ENCODE measurements at regions not wholly inside any gene's neighbourhood (a gene's known extent, or its start where the extent isn't known, plus 50 kb on each side); places are given as distances from the start of the nearest gene placed in this dataset.

DNA sequence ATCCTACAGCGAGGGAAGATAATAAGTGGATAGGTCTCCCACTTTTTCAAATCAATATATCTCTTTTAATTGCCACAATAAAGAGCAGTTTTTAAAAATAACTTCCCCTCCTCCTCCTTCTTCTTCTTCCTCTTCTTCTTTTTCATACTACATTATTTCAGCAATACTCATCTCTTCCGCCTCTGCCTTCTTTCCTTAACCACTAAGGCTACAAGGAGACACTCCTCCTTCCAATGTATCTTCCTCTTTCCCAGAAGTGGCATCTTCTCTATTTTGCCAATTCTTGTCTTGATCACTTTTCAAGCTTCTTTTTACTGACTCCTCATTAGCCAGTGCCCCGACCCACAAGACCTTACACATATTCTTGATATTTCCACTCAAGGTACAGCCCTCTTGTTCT lies 546.6 kb upstream of the CHAC2 start:
- TF ChIP-seq, protein P1, sequence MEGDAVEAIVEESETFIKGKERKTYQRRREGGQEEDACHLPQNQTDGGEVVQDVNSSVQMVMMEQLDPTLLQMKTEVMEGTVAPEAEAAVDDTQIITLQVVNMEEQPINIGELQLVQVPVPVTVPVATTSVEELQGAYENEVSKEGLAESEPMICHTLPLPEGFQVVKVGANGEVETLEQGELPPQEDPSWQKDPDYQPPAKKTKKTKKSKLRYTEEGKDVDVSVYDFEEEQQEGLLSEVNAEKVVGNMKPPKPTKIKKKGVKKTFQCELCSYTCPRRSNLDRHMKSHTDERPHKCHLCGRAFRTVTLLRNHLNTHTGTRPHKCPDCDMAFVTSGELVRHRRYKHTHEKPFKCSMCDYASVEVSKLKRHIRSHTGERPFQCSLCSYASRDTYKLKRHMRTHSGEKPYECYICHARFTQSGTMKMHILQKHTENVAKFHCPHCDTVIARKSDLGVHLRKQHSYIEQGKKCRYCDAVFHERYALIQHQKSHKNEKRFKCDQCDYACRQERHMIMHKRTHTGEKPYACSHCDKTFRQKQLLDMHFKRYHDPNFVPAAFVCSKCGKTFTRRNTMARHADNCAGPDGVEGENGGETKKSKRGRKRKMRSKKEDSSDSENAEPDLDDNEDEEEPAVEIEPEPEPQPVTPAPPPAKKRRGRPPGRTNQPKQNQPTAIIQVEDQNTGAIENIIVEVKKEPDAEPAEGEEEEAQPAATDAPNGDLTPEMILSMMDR (IDR thresholded peaks at IDR 0.05; ENCODE audit: borderline replicate concordance, insufficient read depth, low read depth, low read length), result no peak
- H3K4me3 ChIP-seq (ENCODE audit: low read depth, low read length), result no peak overlapping the region

DNA sequence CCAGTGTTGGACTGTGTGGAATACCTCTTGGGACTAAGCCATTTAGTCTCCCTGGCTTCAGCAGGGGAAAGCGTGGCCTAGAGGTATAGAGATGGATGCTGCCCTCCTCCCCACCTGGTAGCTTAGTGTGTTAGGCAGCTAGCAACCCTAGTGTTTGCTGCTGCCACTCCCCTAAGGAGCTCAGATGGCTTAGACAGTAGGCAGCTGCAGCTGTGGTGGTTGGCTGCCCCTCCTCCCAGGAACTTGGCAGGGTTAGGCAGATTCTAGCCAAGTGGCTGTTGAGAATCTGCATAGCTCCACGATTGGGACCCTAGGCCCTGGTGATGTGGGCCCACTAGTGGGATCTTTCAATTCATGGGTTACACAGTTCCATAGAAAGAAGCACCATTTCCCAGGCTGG lies 550.4 kb upstream of the CHAC2 start:
- TF ChIP-seq, protein P1 (IDR thresholded peaks at IDR 0.05; ENCODE audit: borderline replicate concordance, insufficient read depth, low read depth, low read length), result no peak
- H3K4me3 ChIP-seq (ENCODE audit: low read depth, low read length), result no peak overlapping the region

DNA sequence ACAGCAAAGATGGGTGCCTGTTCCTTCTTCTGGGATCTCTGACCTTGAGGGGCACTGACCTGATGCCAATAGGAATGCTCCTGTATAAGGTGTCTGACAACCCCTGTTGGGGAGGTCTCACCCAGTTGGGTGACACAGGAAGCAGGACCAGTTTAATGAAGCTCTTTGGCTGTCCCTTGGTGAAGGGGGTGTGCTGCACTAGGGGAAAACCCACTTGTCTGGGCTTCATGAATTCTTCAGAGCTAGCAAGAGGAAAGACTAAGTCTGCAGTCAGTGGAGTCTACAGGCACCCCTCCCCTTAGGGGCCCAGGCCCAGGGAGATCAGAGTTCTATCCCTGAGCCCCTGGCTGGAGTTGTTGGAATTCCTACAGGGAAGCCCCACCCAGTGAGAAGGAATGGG lies 550.8 kb upstream of the CHAC2 start:
- H3K4me3 ChIP-seq (ENCODE audit: low read depth, low read length), result no peak overlapping the region
- TF ChIP-seq, protein P1 (IDR thresholded peaks at IDR 0.05; ENCODE audit: borderline replicate concordance, insufficient read depth, low read depth, low read length), result no peak

DNA sequence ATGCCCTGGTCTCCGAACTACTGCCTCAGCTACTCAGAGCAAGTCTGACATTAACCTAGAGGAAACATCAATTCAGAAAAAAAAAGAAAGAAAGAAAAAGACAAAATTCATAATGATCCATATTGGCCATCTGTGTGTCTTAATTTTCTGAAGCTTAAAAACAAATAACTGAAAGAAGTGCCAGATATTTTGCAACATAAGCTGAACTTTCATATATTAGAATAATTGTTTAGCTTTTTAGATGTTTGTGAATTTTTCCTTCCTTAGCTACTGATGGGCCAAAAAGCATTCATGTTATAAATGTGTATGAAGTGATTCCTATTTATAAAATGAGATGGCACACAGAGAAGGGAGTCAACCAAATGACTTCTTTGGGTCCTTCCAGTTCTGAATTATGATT lies 555.0 kb upstream of the CHAC2 start:
- H3K4me3 ChIP-seq (ENCODE audit: low read depth, low read length), result no peak overlapping the region
- TF ChIP-seq, protein P1 (IDR thresholded peaks at IDR 0.05; ENCODE audit: borderline replicate concordance, insufficient read depth, low read depth, low read length), result no peak

DNA sequence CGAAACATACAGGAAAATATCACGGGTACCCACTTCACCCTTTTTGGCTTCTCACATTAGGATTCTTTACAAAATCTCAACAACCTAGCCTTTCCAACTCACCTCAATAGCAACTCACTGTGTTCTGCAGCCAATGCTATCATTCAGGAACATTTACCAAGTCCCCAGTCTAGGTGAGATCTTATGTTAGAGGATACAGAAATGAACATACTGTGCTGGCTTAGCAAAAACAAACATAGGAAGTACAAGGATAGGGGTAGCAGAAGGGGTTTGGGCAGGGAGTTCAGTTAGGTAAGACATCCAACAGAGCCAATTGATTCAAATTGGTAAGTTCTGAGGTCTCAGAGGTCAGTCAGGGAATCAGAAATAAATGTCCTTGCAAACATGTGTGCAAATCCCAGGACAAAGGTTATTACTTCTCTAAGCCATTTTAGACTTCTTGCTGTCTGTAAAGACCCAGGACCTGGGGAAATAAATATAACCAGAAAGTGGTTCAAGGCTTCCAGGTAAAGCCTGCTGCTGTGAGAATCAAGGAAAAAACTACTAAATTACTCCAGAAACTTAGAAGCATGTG lies 556.3 kb upstream of the CHAC2 start:
- TF ChIP-seq, protein P1 (IDR thresholded peaks at IDR 0.05; ENCODE audit: borderline replicate concordance, insufficient read depth, low read depth, low read length), result no peak
- no peak overlapping the region for H3K4me3 ChIP-seq (ENCODE audit: low read depth, low read length)

DNA sequence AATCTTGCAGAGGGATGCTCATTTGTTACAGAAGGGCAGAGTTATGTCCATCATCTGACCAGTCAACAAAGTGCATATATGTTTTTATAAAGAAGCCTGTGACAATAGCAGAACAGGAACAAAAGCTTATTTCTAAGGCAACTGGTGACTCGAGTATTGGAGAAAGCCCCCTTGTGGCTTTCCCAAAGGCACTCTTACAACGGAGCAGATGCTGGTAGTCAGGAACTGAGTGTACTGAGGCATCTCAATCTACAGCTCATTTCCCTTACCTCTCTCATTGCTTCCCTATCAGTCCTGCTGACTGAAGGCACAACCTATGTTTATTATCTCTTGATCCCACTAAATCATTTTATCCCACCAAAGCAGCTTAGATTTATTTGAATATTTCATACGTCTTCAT lies 557.1 kb upstream of the CHAC2 start:
- TF ChIP-seq, protein P1 (IDR thresholded peaks at IDR 0.05; ENCODE audit: borderline replicate concordance, insufficient read depth, low read depth, low read length), result no peak
- no peak overlapping the region for H3K4me3 ChIP-seq (ENCODE audit: low read depth, low read length)

DNA sequence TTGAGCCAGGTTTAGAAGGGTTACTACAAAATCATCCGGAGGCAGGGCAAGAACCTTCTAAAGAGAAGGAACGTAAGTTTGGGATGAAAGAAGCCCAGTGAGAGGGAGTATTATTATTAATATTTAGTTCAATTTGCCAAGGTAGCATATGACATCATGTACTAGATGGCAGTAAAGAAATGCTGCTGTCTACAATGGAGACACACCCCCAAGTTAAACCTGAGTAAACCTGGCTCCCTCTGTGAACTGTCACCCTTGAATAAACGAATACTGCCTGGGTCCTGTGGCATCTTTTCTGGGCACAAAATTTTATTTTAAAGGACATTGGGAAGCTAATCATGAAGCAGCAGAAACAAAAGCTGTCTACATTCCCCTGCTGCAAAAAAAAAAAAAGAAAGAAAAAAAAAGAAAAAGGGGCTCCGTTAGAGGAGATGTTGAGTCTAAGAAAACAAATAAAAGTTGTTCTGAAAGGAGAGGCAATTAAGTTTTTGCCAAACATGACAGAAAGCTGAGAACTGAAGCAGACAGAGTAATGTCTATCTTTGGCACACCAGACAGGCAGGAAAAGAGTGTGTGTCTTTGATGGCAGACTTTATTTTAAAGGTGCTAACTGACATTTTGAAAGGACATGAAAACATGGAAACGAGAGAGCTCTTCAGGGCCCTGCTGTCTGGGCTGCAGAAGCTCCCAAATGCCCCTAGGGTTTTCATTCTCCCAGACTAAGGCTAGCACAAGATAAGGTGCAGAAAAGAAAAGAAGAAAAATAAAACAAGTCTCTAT lies 557.7 kb upstream of the CHAC2 start:
- TF ChIP-seq, protein P1 (IDR thresholded peaks at IDR 0.05; ENCODE audit: borderline replicate concordance, insufficient read depth, low read depth, low read length), result no peak

More for the DNA sequence above, 557.7 kb upstream of the CHAC2 start:
- H3K4me3 ChIP-seq (ENCODE audit: low read depth, low read length), result no peak overlapping the region
